Peyer's patch (tissue), 4 donors: ENCODE measurements at regions not wholly inside any gene's neighbourhood (a gene's known extent, or its start where the extent isn't known, plus 50 kb on each side); places are given as distances from the start of the nearest gene placed in this dataset.
"Not testable (repeated sequence)": the region's sequence is repeated elsewhere in the genome, so short reads cannot be mapped to it uniquely, and the experiment has no call there.

ENCODE experiments used
- DNase-seq, 3 donors: peaks; one replicate each; pipeline ENCODE4 v3.0.0-alpha.2; 2017 to 2019
- H3K27ac ChIP-seq, 4 donors: fragments of 200-600 bp; sonication (generic); one replicate each; pipeline ENCODE4 v1.5.1; 2016 to 2019
- H3K27me3 ChIP-seq, 2 donors: fragments of 200-600 bp; sonication (generic); one replicate each; pipeline ENCODE4 v1.5.1; 2019
- H3K36me3 ChIP-seq, 3 donors: fragments of 200-600 bp; sonication (generic); one replicate each; pipeline ENCODE4 v1.5.1; 2016 to 2019
- H3K4me1 ChIP-seq, 4 donors: fragments of 200-600 bp; sonication (generic); one replicate each; pipeline ENCODE4 v1.5.1; 2016 to 2019
- H3K4me3 ChIP-seq, 4 donors: fragments of 200-600 bp; sonication (generic); 1 replicate in 3 of 4; 2 replicates in 1 of 4; pipeline ENCODE4 v1.5.1; 2016 to 2019; ENCODE audit warnings: mild to moderate bottlenecking in 1 of 4
- H3K9me3 ChIP-seq, 4 donors: fragments of 200-600 bp; sonication (generic); one replicate each; pipeline ENCODE4 v1.5.1; 2016 to 2019; ENCODE audit warnings: mild to moderate bottlenecking in 1 of 4
- POLR2A ChIP-seq, 2 donors: fragments of 450-650 bp; IDR thresholded peaks; one replicate each; pipeline ENCODE4 v1.5.1; 2017; ENCODE audit warnings: antibody characterized with exemption in 2 of 2, mild to moderate bottlenecking in 2 of 2, moderate library complexity in 2 of 2
- TF ChIP-seq, protein P1 (sequence below), 6 experiments: fragments of 450-650 bp in 4 of 6; fragments of 200-600 bp in 2 of 6; sonication (generic) in 1 of 6; IDR thresholded peaks; one replicate each; pipeline ENCODE4 v1.5.1; 2017 to 2019; ENCODE audit warnings: antibody characterized with exemption in 6 of 6, mild to moderate bottlenecking in 3 of 6, moderate library complexity in 1 of 6

- Histone ChIP-seq H3K36me3 (no peaks in the 10 kb centered on the region), H3K4me3 (no peak overlapping the region), H3K27ac (no peak overlapping the region), H3K4me1 (peaks cover 0 to 4% (median 0%) of the 10 kb centered on the region in 4 donors), H3K27me3 (no peaks in the 10 kb centered on the region), H3K9me3 (no peaks in the 10 kb centered on the region)
- peak in 1 of 3 donors; percentile 57 for DNase-seq
- TF ChIP-seq, protein P1, sequence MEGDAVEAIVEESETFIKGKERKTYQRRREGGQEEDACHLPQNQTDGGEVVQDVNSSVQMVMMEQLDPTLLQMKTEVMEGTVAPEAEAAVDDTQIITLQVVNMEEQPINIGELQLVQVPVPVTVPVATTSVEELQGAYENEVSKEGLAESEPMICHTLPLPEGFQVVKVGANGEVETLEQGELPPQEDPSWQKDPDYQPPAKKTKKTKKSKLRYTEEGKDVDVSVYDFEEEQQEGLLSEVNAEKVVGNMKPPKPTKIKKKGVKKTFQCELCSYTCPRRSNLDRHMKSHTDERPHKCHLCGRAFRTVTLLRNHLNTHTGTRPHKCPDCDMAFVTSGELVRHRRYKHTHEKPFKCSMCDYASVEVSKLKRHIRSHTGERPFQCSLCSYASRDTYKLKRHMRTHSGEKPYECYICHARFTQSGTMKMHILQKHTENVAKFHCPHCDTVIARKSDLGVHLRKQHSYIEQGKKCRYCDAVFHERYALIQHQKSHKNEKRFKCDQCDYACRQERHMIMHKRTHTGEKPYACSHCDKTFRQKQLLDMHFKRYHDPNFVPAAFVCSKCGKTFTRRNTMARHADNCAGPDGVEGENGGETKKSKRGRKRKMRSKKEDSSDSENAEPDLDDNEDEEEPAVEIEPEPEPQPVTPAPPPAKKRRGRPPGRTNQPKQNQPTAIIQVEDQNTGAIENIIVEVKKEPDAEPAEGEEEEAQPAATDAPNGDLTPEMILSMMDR (IDR thresholded peaks at IDR 0.05) = no peak
- TF ChIP-seq POLR2A (IDR thresholded peaks at IDR 0.05) = no peak
Observed at GRCh38 chr14:55850825-55851241, 267.4 kb upstream of the PELI2 start.

DNA sequence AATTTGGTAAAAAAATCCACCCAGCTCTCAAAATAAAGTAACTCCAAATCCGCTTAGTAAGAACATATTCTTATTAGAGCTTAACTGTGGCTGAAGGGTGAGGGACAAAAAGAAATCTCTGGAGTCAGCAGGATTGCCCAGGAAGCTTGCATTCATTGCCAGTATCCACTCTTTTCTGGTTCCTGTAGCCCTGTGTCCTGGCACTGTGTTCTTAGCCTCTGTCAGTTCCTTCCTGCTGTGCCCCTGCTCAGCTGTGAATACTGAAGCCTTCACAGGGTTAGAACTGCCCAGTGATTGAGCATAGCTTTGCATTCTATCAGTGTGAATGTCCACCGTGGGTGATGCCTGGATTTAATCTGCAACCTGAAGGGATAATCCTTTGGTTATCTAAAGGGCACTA is 266.9 kb upstream of the PELI2 start:
- Histone ChIP-seq H3K36me3 (no peaks in the 10 kb centered on the region), H3K27me3 (no peaks in the 10 kb centered on the region), H3K9me3 (no peaks in the 10 kb centered on the region), H3K27ac (no peak overlapping the region), H3K4me1 (peaks cover 0 to 4% (median 0%) of the 10 kb centered on the region in 4 donors), H3K4me3 (no peak overlapping the region)
- DNase-seq = no peak
- TF ChIP-seq, protein P1 (IDR thresholded peaks at IDR 0.05) = no peak
- TF ChIP-seq POLR2A (IDR thresholded peaks at IDR 0.05) = no peak

DNA sequence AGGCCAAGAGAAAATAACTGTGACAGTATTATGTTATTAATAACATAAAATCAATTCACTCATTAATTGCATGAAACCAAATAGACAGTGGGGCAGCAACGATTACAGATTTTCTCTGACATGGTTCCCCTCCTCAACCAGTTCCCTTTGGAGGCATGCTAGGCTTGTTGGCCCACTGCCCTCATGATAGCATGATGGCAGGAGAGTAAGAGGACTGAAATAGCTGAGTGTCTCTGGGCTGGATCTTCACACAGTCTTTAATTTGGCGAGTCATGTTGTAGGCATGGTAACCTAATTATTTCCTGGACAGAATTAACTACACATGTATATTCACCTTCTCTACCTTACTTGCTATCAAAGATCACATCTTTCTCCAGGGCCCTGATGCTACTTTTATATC is 266.2 kb upstream of the PELI2 start:
- H3K4me3 ChIP-seq = no peak overlapping the region
- H3K27me3 ChIP-seq = no peaks in the 10 kb centered on the region
- no peaks in the 10 kb centered on the region for H3K36me3 ChIP-seq
- H3K4me1 ChIP-seq = peaks cover 0 to 4% (median 0%) of the 10 kb centered on the region in 4 donors
- TF ChIP-seq POLR2A (IDR thresholded peaks at IDR 0.05) = no peak
- TF ChIP-seq, protein P1 (IDR thresholded peaks at IDR 0.05) = no peak
- H3K27ac ChIP-seq = no peak overlapping the region
- DNase-seq = no peak
- no peaks in the 10 kb centered on the region for H3K9me3 ChIP-seq

GRCh38 chr14:55855751-55856150 is 262.5 kb upstream of the PELI2 start:
- Histone ChIP-seq H3K4me1 (peaks cover 0 to 4% (median 0%) of the 10 kb centered on the region in 4 donors), H3K9me3 (no peaks in the 10 kb centered on the region), H3K27ac (no peak overlapping the region), H3K36me3 (no peaks in the 10 kb centered on the region), H3K27me3 (no peaks in the 10 kb centered on the region), H3K4me3 (no peak overlapping the region)
- no peak for DNase-seq
- TF ChIP-seq, protein P1 (IDR thresholded peaks at IDR 0.05) = no peak
- TF ChIP-seq POLR2A (IDR thresholded peaks at IDR 0.05) = no peak

DNA sequence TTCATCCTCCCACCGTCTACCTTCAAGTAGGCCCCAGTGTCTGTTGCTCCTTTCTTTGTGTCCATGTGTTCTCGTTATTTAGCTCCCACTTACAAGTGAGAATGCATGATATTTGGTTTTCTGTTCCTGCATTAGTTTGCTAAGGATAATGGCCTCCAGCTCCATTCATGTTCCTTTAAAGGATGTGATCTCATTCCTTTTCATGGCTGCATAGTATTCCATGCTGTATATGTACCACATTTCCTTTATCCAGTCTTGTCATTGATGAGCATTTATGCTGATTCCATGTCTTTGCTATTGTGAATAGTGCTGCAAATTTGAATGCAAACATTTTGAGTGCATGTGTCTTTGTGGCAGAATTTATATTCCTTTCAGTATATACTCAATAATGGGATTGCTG is 259.6 kb upstream of the PELI2 start:
- Histone ChIP-seq H3K36me3 (no peaks in the 10 kb centered on the region), H3K27ac (no peak overlapping the region), H3K4me1 (no peaks in the 10 kb centered on the region), H3K4me3 (no peak overlapping the region), H3K27me3 (no peaks in the 10 kb centered on the region), H3K9me3 (no peaks in the 10 kb centered on the region)
- TF ChIP-seq POLR2A (IDR thresholded peaks at IDR 0.05) = no peak
- TF ChIP-seq, protein P1 (IDR thresholded peaks at IDR 0.05) = no peak
- DNase-seq = no peak

GRCh38 chr14:55861561-55861960 is 256.6 kb upstream of the PELI2 start:
- not testable (repeated sequence) for H3K27ac ChIP-seq, H3K36me3 ChIP-seq, H3K27me3 ChIP-seq, H3K4me1 ChIP-seq, DNase-seq, H3K9me3 ChIP-seq, H3K4me3 ChIP-seq
